Mesenchymal stem cell (in vitro differentiated cells and primary cell): ENCODE measurements at regions not wholly inside any gene's neighbourhood (a gene's known extent, or its start where the extent isn't known, plus 50 kb on each side); places are given as distances from the start of the nearest gene placed in this dataset.
"Not testable (repeated sequence)": the region's sequence is repeated elsewhere in the genome, so short reads cannot be mapped to it uniquely, and the experiment has no call there.

ENCODE experiments used
- DNase-seq: peaks from one replicate; pipeline ENCODE4 v3.0.0-alpha.2; 2013
- H2AFZ ChIP-seq: one replicate; pipeline ENCODE4 v1.6.1; 2013; ENCODE audit warnings: low read depth, mild to moderate bottlenecking, control low read depth, inconsistent platforms, low read length, moderate library complexity
- H2AK5ac ChIP-seq: 2 replicates; pipeline ENCODE4 v1.6.1; 2013; ENCODE audit warnings: low read length, moderate library complexity, mild to moderate bottlenecking, inconsistent platforms; ENCODE audit not compliant: severe bottlenecking
- H2BK120ac ChIP-seq: one replicate; pipeline ENCODE4 v1.6.1; 2013; ENCODE audit warnings: low read depth, mild to moderate bottlenecking, inconsistent platforms, low read length, moderate library complexity
- H2BK12ac ChIP-seq, 2 experiments: one replicate each; pipeline ENCODE4 v1.6.1; 2013; ENCODE audit warnings: inconsistent platforms in 2 of 2, low read length in 2 of 2, mild to moderate bottlenecking in 2 of 2, moderate library complexity in 2 of 2, control low read depth in 1 of 2
- H2BK15ac ChIP-seq: one replicate; pipeline ENCODE4 v1.6.1; 2013; ENCODE audit warnings: mild to moderate bottlenecking, low read depth, inconsistent platforms; ENCODE audit not compliant: poor library complexity, severe bottlenecking
- H2BK5ac ChIP-seq: 2 replicates; pipeline ENCODE4 v1.6.1; 2013; ENCODE audit warnings: low read depth, mild to moderate bottlenecking, low read length, control low read depth, inconsistent platforms; ENCODE audit not compliant: poor library complexity, severe bottlenecking
- H3K14ac ChIP-seq, 2 experiments: one replicate each; pipeline ENCODE4 v1.6.1; 2013; ENCODE audit warnings: inconsistent platforms in 2 of 2, low read length in 2 of 2, control low read depth in 1 of 2, mild to moderate bottlenecking in 1 of 2, moderate library complexity in 1 of 2
- H3K18ac ChIP-seq, 2 experiments: one replicate each; pipeline ENCODE4 v1.6.1; 2013; ENCODE audit warnings: inconsistent platforms in 2 of 2, low read length in 2 of 2, control low read depth in 1 of 2, low read depth in 1 of 2, mild to moderate bottlenecking in 1 of 2
- H3K23ac ChIP-seq, 2 experiments: one replicate each; pipeline ENCODE4 v1.6.1; 2013; ENCODE audit warnings: inconsistent platforms in 2 of 2, low read length in 2 of 2, mild to moderate bottlenecking in 2 of 2, moderate library complexity in 2 of 2, control low read depth in 1 of 2
- H3K27ac ChIP-seq: 2 replicates; pipeline ENCODE4 v1.5.1; 2013; ENCODE audit warnings: mild to moderate bottlenecking, moderate library complexity, low read length, control low read depth, inconsistent platforms; ENCODE audit not compliant: poor library complexity, severe bottlenecking
- H3K27me3 ChIP-seq, 2 experiments: 2 replicates each; pipeline versions ENCODE4 v1.6.1 to v1.7.0; 2013; ENCODE audit warnings: low read length in 2 of 2, mild to moderate bottlenecking in 2 of 2, moderate library complexity in 2 of 2, control low read depth in 1 of 2, inconsistent platforms in 1 of 2; ENCODE audit not compliant: control insufficient read depth in 1 of 2, insufficient read depth in 1 of 2
- H3K36me3 ChIP-seq, 2 experiments: 2 replicates each; pipeline versions ENCODE4 v1.6.1 to v1.7.0; 2013; ENCODE audit warnings: low read length in 2 of 2, control low read depth in 1 of 2, inconsistent platforms in 1 of 2, low read depth in 1 of 2, mild to moderate bottlenecking in 1 of 2; ENCODE audit not compliant: insufficient read depth in 2 of 2, control insufficient read depth in 1 of 2
- H3K4ac ChIP-seq, 2 experiments: one replicate each; pipeline ENCODE4 v1.6.1; 2013; ENCODE audit warnings: inconsistent platforms in 2 of 2, low read length in 2 of 2, mild to moderate bottlenecking in 2 of 2, moderate library complexity in 2 of 2, control low read depth in 1 of 2, low read depth in 1 of 2
- H3K4me1 ChIP-seq: 2 replicates; pipeline ENCODE4 v1.6.1; 2013; ENCODE audit warnings: low read depth, low read length, control low read depth; ENCODE audit not compliant: control insufficient read depth, insufficient read depth
- H3K4me2 ChIP-seq: 2 replicates; pipeline ENCODE4 v1.6.1; 2013; ENCODE audit warnings: low read length, mild to moderate bottlenecking, inconsistent platforms; ENCODE audit not compliant: poor library complexity, severe bottlenecking
- H3K4me3 ChIP-seq, 2 experiments: 2 replicates each; pipeline versions ENCODE4 v1.5.1 to v1.7.0; 2013; ENCODE audit warnings: low read length in 2 of 2, mild to moderate bottlenecking in 2 of 2, control low read depth in 1 of 2, low read depth in 1 of 2; ENCODE audit not compliant: insufficient read depth in 1 of 2
- H3K79me1 ChIP-seq: replicated peaks from 2 replicates; pipeline ENCODE4 v1.6.1; 2013; ENCODE audit warnings: mild to moderate bottlenecking, control low read depth, low read length, inconsistent platforms; ENCODE audit not compliant: poor library complexity, severe bottlenecking
- H3K9ac ChIP-seq: 2 replicates; pipeline ENCODE4 v1.7.0; 2013; ENCODE audit warnings: mild to moderate bottlenecking, low read length, moderate library complexity
- H3K9me3 ChIP-seq: 2 replicates; pipeline ENCODE4 v1.7.0; 2013; ENCODE audit warnings: mild to moderate bottlenecking, low read length; ENCODE audit not compliant: control insufficient read depth
- H4K8ac ChIP-seq: one replicate; pipeline ENCODE4 v1.6.1; 2013; ENCODE audit warnings: inconsistent platforms, mild to moderate bottlenecking, low read length, moderate library complexity
- H4K91ac ChIP-seq: one replicate; pipeline ENCODE4 v1.6.1; 2013; ENCODE audit warnings: mild to moderate bottlenecking, low read length, inconsistent platforms
- WGBS: methylation state at CpG from one replicate; pipeline ENCODE4 v1.1.7; 2013; ENCODE audit warnings: mixed read lengths; 5-methylcytosine and 5-hydroxymethylcytosine counted together

- Histone ChIP-seq H2BK120ac (no peak overlapping the region), H2AFZ (no peak overlapping the region), H3K4me3 (no peak overlapping the region), H3K4ac (no peak overlapping the region), H3K79me1 (no peaks in the 10 kb centered on the region), H3K36me3 (no peaks in the 10 kb centered on the region), H3K18ac (no peak overlapping the region), H4K91ac (no peak overlapping the region), H3K27ac (no peak overlapping the region), H3K9me3 (no peaks in the 10 kb centered on the region), H3K14ac (no peak overlapping the region), H3K23ac (no peak overlapping the region), H2BK5ac (no peak overlapping the region), H3K4me1 (peaks cover 5% of the 10 kb centered on the region), H2BK12ac (peak overlapping the region in 1 of 2 experiments; percentile 12), H3K4me2 (no peak overlapping the region), H4K8ac (no peak overlapping the region), H3K27me3 (peaks cover 3 to 5% of the 10 kb centered on the region in 2 experiments), H3K9ac (no peak overlapping the region), H2BK15ac (no peak overlapping the region), H2AK5ac (no peak overlapping the region)
- no peak for DNase-seq
- WGBS: 96% methylated on average over 4 of the region's 4 CpGs
Measured at GRCh38 chr15:89004726-89005030, 83.6 kb upstream of the ABHD2 start.

GRCh38 chr15:89007527-89007926 lies 80.7 kb upstream of the ABHD2 start:
- H2BK5ac ChIP-seq, DNase-seq, H3K4me1 ChIP-seq, H3K9me3 ChIP-seq, H3K79me1 ChIP-seq, H3K9ac ChIP-seq, H3K4me2 ChIP-seq, H4K8ac ChIP-seq, H3K4me3 ChIP-seq, H3K18ac ChIP-seq, H3K14ac ChIP-seq, H3K27ac ChIP-seq, H2BK12ac ChIP-seq, H3K4ac ChIP-seq, H4K91ac ChIP-seq, H3K36me3 ChIP-seq, H2BK15ac ChIP-seq, H3K23ac ChIP-seq, H2AFZ ChIP-seq, H2AK5ac ChIP-seq, H3K27me3 ChIP-seq, H2BK120ac ChIP-seq: not testable (repeated sequence)
- 97% methylated on average over 5 of the region's 9 CpGs for WGBS

GRCh38 chr15:89007989-89008388 lies 80.3 kb upstream of the ABHD2 start:
- Histone ChIP-seq H2BK15ac (no peak overlapping the region), H3K9ac (no peak overlapping the region), H3K79me1 (no peaks in the 10 kb centered on the region), H3K14ac (no peak overlapping the region), H3K36me3 (no peaks in the 10 kb centered on the region), H3K27me3 (peaks cover 3 to 5% of the 10 kb centered on the region in 2 experiments), H4K91ac (no peak overlapping the region), H3K4me1 (no peaks in the 10 kb centered on the region), H2BK5ac (no peak overlapping the region), H3K4me2 (no peak overlapping the region), H2AFZ (no peak overlapping the region), H2AK5ac (no peak overlapping the region), H3K27ac (no peak overlapping the region), H3K4me3 (no peak overlapping the region), H3K18ac (no peak overlapping the region), H3K23ac (no peak overlapping the region), H3K4ac (no peak overlapping the region), H4K8ac (no peak overlapping the region), H2BK12ac (no peak overlapping the region), H2BK120ac (no peak overlapping the region), H3K9me3 (peaks cover under 1% of the 10 kb centered on the region)
- DNase-seq: no peak

- Histone ChIP-seq H3K23ac (no peak overlapping the region), H3K14ac (no peak overlapping the region), H2BK120ac (no peak overlapping the region), H3K4me1 (no peaks in the 10 kb centered on the region), H3K79me1 (no peaks in the 10 kb centered on the region), H2AK5ac (no peak overlapping the region), H3K18ac (no peak overlapping the region), H2BK15ac (no peak overlapping the region), H2BK12ac (no peak overlapping the region), H3K27me3 (peaks cover 3 to 5% of the 10 kb centered on the region in 2 experiments), H3K4me3 (no peak overlapping the region), H3K9me3 (peaks cover 5% of the 10 kb centered on the region), H2BK5ac (no peak overlapping the region), H2AFZ (no peak overlapping the region), H4K8ac (no peak overlapping the region), H3K4ac (no peak overlapping the region), H4K91ac (no peak overlapping the region), H3K9ac (no peak overlapping the region), H3K36me3 (no peaks in the 10 kb centered on the region), H3K27ac (no peak overlapping the region), H3K4me2 (no peak overlapping the region)
- 83% methylated on average over 6 of the region's 6 CpGs for WGBS
- no peak for DNase-seq
Measured at GRCh38 chr15:89009080-89009479, 79.2 kb upstream of the ABHD2 start.
